PC-9 (cell line): ENCODE measurements at regions not wholly inside any gene's neighbourhood (a gene's known extent, or its start where the extent isn't known, plus 50 kb on each side); places are given as distances from the start of the nearest gene placed in this dataset.

Source experiments
- EZH2 ChIP-seq: fragments of 200-600 bp; sonication (generic); IDR thresholded peaks from 2 replicates; pipeline ENCODE4 v1.8.0; 2017; ENCODE audit warnings: antibody characterized with exemption, low read depth
- TF ChIP-seq, protein P1 (sequence below): fragments of 200-600 bp; sonication (generic); conservative IDR thresholded peaks from 2 replicates; pipeline ENCODE4 v1.6.1; 2017; ENCODE audit warnings: mixed run types, antibody characterized with exemption, mild to moderate bottlenecking, moderate library complexity

- TF ChIP-seq, protein P1, sequence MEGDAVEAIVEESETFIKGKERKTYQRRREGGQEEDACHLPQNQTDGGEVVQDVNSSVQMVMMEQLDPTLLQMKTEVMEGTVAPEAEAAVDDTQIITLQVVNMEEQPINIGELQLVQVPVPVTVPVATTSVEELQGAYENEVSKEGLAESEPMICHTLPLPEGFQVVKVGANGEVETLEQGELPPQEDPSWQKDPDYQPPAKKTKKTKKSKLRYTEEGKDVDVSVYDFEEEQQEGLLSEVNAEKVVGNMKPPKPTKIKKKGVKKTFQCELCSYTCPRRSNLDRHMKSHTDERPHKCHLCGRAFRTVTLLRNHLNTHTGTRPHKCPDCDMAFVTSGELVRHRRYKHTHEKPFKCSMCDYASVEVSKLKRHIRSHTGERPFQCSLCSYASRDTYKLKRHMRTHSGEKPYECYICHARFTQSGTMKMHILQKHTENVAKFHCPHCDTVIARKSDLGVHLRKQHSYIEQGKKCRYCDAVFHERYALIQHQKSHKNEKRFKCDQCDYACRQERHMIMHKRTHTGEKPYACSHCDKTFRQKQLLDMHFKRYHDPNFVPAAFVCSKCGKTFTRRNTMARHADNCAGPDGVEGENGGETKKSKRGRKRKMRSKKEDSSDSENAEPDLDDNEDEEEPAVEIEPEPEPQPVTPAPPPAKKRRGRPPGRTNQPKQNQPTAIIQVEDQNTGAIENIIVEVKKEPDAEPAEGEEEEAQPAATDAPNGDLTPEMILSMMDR, result no peak
- TF ChIP-seq EZH2, result no peak
Observed at GRCh38 chrX:9090766-9091165, 56.8 kb upstream of the FAM9B start.
